Fibroblast of lung (primary cell): ENCODE measurements at regions not wholly inside any gene's neighbourhood (a gene's known extent, or its start where the extent isn't known, plus 50 kb on each side); places are given as distances from the start of the nearest gene placed in this dataset.

Experiments used
- EZH2 ChIP-seq: IDR thresholded peaks from 2 replicates; pipeline ENCODE4 v1.5.1; 2012; ENCODE audit warnings: low read length, control low read depth, mild to moderate bottlenecking; ENCODE audit errors: missing control alignments
- TF ChIP-seq, protein P1 (sequence below), 2 donors: IDR thresholded peaks in 1 of 2; conservative IDR thresholded peaks in 1 of 2; 1 replicate in 1 of 2; 2 replicates in 1 of 2; pipeline ENCODE4 v1.5.1; 2011 to 2012; ENCODE audit warnings: low read length in 2 of 2, control low read depth in 1 of 2, inconsistent platforms in 1 of 2, low read depth in 1 of 2, mild to moderate bottlenecking in 1 of 2

DNA sequence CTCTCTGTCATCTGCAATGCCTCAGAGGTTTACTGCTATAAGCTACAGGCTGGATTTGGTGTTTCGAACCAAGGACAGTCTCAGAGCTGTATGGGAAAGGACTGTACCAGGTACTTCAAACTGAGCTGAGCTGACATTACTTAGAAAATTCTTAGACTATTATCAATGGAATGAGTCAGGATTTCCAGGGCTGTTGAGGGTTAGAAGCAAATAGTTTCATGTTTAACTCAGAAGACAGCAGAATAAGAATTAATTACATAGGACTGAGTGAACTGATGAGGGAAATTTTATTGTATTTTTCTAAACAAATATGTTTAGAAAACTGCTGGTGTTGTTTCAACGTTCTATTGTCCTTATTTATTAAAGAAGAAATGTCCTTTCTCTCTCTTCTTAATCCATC lies 74.3 kb upstream of the CAPZB start:
- TF ChIP-seq, protein P1, sequence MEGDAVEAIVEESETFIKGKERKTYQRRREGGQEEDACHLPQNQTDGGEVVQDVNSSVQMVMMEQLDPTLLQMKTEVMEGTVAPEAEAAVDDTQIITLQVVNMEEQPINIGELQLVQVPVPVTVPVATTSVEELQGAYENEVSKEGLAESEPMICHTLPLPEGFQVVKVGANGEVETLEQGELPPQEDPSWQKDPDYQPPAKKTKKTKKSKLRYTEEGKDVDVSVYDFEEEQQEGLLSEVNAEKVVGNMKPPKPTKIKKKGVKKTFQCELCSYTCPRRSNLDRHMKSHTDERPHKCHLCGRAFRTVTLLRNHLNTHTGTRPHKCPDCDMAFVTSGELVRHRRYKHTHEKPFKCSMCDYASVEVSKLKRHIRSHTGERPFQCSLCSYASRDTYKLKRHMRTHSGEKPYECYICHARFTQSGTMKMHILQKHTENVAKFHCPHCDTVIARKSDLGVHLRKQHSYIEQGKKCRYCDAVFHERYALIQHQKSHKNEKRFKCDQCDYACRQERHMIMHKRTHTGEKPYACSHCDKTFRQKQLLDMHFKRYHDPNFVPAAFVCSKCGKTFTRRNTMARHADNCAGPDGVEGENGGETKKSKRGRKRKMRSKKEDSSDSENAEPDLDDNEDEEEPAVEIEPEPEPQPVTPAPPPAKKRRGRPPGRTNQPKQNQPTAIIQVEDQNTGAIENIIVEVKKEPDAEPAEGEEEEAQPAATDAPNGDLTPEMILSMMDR (conservative IDR thresholded peaks at IDR 0.05 in 1 of 2, IDR thresholded peaks at IDR 0.05 in 1 of 2; ENCODE audit: low read depth in 1 of 2, low read length in 2 of 2) = no peak
- no peak for TF ChIP-seq EZH2
